ENCODE measurements at regions not wholly inside any gene's neighbourhood (a gene's known extent, or its start where the extent isn't known, plus 50 kb on each side); places are given as distances from the start of the nearest gene placed in this dataset.

DNA sequence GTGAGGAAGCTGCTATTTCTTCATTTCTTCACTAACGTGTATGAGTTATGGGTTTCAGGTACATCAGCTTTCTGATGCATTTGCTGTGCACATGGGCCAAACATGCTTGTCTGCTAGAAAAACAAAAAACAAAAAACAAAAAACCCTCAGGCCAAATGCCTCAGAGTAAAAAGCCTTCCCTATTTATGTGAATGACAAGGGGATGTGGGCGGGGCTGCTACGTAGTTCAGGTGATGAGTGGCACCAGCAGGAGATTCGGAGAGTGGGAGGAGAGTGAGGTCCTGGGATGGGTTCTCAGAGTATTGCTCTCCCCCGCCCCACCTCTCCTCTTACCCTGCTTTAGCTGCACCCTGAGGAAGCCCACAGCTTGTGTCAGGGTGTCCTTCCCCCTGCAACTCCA lies 596.8 kb upstream of the JAG1 start:
- TF ChIP-seq, protein P1, sequence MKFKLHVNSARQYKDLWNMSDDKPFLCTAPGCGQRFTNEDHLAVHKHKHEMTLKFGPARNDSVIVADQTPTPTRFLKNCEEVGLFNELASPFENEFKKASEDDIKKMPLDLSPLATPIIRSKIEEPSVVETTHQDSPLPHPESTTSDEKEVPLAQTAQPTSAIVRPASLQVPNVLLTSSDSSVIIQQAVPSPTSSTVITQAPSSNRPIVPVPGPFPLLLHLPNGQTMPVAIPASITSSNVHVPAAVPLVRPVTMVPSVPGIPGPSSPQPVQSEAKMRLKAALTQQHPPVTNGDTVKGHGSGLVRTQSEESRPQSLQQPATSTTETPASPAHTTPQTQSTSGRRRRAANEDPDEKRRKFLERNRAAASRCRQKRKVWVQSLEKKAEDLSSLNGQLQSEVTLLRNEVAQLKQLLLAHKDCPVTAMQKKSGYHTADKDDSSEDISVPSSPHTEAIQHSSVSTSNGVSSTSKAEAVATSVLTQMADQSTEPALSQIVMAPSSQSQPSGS (CRISPR knock-in tag; IDR thresholded peaks at IDR 0.05), result no peak
- TF ChIP-seq KDM5A (IDR thresholded peaks at IDR 0.05; ENCODE audit: borderline replicate concordance, low read length) (no peak), HCFC1 (IDR thresholded peaks at IDR 0.05; ENCODE audit: low read depth, low read length) (no peak), ESRRA (CRISPR knock-in tag; IDR thresholded peaks at IDR 0.05; ENCODE audit: low read depth) (no peak), PRPF4 (IDR thresholded peaks at IDR 0.05; ENCODE audit: low read depth, low read length, poor library complexity, severe bottlenecking) (no peak), ZNF569 (CRISPR knock-in tag; IDR thresholded peaks at IDR 0.05; ENCODE audit: borderline replicate concordance) (no peak), ZNF644 (CRISPR knock-in tag; IDR thresholded peaks at IDR 0.05; ENCODE audit: low read depth) (no peak), POLR2A (IDR thresholded peaks at IDR 0.05; ENCODE audit: insufficient read depth in 1 of 2, low read depth in 2 of 2, low read length in 2 of 2) (no peak), RFX5 (IDR thresholded peaks at IDR 0.05; ENCODE audit: low read depth, low read length) (no peak)
- TF ChIP-seq, protein P2, sequence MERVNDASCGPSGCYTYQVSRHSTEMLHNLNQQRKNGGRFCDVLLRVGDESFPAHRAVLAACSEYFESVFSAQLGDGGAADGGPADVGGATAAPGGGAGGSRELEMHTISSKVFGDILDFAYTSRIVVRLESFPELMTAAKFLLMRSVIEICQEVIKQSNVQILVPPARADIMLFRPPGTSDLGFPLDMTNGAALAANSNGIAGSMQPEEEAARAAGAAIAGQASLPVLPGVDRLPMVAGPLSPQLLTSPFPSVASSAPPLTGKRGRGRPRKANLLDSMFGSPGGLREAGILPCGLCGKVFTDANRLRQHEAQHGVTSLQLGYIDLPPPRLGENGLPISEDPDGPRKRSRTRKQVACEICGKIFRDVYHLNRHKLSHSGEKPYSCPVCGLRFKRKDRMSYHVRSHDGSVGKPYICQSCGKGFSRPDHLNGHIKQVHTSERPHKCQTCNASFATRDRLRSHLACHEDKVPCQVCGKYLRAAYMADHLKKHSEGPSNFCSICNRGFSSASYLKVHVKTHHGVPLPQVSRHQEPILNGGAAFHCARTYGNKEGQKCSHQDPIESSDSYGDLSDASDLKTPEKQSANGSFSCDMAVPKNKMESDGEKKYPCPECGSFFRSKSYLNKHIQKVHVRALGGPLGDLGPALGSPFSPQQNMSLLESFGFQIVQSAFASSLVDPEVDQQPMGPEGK (CRISPR knock-in tag; IDR thresholded peaks at IDR 0.05), result no peak
- TF ChIP-seq, protein P3, sequence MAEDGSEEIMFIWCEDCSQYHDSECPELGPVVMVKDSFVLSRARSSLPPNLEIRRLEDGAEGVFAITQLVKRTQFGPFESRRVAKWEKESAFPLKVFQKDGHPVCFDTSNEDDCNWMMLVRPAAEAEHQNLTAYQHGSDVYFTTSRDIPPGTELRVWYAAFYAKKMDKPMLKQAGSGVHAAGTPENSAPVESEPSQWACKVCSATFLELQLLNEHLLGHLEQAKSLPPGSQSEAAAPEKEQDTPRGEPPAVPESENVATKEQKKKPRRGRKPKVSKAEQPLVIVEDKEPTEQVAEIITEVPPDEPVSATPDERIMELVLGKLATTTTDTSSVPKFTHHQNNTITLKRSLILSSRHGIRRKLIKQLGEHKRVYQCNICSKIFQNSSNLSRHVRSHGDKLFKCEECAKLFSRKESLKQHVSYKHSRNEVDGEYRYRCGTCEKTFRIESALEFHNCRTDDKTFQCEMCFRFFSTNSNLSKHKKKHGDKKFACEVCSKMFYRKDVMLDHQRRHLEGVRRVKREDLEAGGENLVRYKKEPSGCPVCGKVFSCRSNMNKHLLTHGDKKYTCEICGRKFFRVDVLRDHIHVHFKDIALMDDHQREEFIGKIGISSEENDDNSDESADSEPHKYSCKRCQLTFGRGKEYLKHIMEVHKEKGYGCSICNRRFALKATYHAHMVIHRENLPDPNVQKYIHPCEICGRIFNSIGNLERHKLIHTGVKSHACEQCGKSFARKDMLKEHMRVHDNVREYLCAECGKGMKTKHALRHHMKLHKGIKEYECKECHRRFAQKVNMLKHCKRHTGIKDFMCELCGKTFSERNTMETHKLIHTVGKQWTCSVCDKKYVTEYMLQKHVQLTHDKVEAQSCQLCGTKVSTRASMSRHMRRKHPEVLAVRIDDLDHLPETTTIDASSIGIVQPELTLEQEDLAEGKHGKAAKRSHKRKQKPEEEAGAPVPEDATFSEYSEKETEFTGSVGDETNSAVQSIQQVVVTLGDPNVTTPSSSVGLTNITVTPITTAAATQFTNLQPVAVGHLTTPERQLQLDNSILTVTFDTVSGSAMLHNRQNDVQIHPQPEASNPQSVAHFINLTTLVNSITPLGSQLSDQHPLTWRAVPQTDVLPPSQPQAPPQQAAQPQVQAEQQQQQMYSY (CRISPR knock-in tag; IDR thresholded peaks at IDR 0.05), result no peak
